ENCODE measurements at regions not wholly inside any gene's neighbourhood (a gene's known extent, or its start where the extent isn't known, plus 50 kb on each side); places are given as distances from the start of the nearest gene placed in this dataset.

DNA sequence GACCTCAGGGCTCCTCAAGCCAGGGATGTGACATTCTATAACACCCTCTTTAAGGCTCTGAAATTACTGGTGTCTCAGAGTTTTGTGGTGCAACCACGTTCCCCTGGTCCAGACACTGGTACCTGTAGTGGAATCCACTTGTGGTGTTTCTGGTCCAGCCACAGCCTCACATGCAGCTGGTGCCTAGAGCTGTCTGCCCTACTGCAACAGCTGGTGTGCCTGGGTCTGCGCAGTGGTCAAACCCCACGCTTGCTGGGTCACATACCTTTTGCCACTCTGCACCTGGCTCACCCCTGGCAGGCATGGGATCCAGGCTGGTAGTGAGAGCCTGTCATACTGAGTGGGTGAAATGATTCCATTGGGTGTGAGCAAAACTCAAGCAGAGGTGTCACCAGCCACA lies 1230.2 kb upstream of the EYS start:
- TF ChIP-seq POLR2A (IDR thresholded peaks at IDR 0.05) (no peak), CTCF (IDR thresholded peaks at IDR 0.05) (no peak)
- Histone ChIP-seq H3K27ac (no peak overlapping the region), H3K9me3 (replicated peaks in 1 of 3) (no peaks in the 10 kb centered on the region), H3K36me3 (replicated peaks in 1 of 2) (no peaks in the 10 kb centered on the region), H3K4me1 (replicated peaks in 1 of 2) (no peaks in the 10 kb centered on the region), H3K4me3 (no peak overlapping the region), H3K27me3 (no peaks in the 10 kb centered on the region)
- 79 to 92% (median 85%) methylated on average over 3 of the region's 3 CpGs for WGBS, 4 donors
- intact Hi-C loops (cut with DNase I) = no loop called here
- no peak for DNase-seq

- H3K4me1 ChIP-seq (replicated peaks in 1 of 2) = no peaks in the 10 kb centered on the region
- no peaks in the 10 kb centered on the region for H3K27me3 ChIP-seq
- intact Hi-C loops (cut with DNase I) = no loop called here
- no peak for TF ChIP-seq CTCF (IDR thresholded peaks at IDR 0.05)
- no peak for TF ChIP-seq POLR2A (IDR thresholded peaks at IDR 0.05)
- no peak overlapping the region for H3K27ac ChIP-seq
- H3K36me3 ChIP-seq (replicated peaks in 1 of 2) = no peaks in the 10 kb centered on the region
- no peak for DNase-seq
- no peak overlapping the region for H3K4me3 ChIP-seq
- 71 to 100% (median 77%) methylated on average over 1 to 3 of the region's 3 CpGs for WGBS, 4 donors
- no peaks in the 10 kb centered on the region for H3K9me3 ChIP-seq (replicated peaks in 1 of 3)
Observed at GRCh38 chr6:66935612-66936011, 1228.6 kb upstream of the EYS start.

DNA sequence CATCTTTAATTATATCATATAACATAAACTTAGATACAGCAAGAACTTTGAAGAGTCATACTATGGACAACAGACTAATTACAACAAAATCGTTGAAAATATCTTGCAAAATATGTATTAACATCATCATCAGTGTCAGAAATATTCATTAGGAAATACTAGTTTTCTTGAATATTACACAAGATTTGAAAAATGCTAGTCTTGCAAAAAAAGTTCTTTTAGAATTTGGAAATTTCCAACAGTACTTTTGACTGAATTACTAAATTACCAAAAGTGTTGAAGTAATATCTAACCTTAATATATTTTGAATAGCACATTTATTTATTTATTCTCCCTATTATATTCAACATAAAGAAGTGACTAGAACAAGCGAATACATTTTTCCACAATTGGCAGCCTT lies 1224.8 kb upstream of the EYS start:
- Histone ChIP-seq H3K4me3 (no peak overlapping the region), H3K27me3 (no peaks in the 10 kb centered on the region), H3K9me3 (replicated peaks in 1 of 3) (no peaks in the 10 kb centered on the region), H3K36me3 (replicated peaks in 1 of 2) (no peaks in the 10 kb centered on the region), H3K27ac (no peak overlapping the region), H3K4me1 (replicated peaks in 1 of 2) (no peaks in the 10 kb centered on the region)
- WGBS, 4 donors = 58 to 67% (median 61%) methylated on average over 2 of the region's 2 CpGs
- intact Hi-C loops (cut with DNase I) = no loop called here
- TF ChIP-seq CTCF (IDR thresholded peaks at IDR 0.05) = no peak
- no peak for TF ChIP-seq POLR2A (IDR thresholded peaks at IDR 0.05)
- DNase-seq = no peak

DNA sequence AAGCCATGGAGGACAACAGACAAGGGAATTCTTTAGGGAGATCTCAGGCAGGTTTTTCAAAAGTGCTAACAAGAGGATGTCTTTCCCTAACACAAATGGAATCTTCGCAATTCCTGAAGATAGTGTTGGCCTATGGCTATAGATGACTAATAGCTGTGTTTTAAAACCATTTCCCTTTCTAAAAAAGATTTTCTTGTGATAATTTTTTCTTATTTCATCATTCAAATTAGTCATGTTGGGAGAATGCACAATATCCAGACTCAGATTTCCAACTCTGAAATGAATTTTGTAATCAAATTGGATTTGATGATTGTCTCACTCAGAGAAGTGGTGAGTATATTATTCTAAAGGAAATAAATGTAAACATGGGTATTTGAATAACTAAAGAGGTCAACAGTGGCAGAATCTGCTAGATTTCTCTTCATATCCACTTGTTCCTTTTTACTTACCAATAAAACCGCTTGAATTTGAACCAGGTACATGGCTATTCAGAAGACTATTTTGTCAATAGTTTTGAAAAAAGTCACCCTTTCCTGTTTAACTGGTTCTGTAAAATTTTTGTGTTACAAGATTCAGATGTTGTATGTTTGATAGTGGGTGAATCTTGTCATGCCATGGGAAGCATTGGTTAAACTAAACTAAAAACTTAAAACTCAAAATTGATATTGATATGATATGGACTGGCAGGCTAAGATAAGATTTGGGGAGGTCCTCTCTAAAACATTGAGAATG lies 1223.7 kb upstream of the EYS start:
- TF ChIP-seq CTCF (IDR thresholded peaks at IDR 0.05) = no peak
- TF ChIP-seq POLR2A (IDR thresholded peaks at IDR 0.05) = no peak
- WGBS, 4 donors = 76 to 84% (median 82%) methylated on average over 2 of the region's 2 CpGs

More for the DNA sequence above, 1223.7 kb upstream of the EYS start:
- no peak overlapping the region for H3K4me3 ChIP-seq
- no peak for DNase-seq
- no peaks in the 10 kb centered on the region for H3K27me3 ChIP-seq
- no peaks in the 10 kb centered on the region for H3K36me3 ChIP-seq (replicated peaks in 1 of 2)
- H3K27ac ChIP-seq = no peak overlapping the region
- intact Hi-C loops (cut with DNase I) = no loop called here
- peaks cover 0 to 8% (median 0%) of the 10 kb centered on the region in 3 donors for H3K9me3 ChIP-seq (replicated peaks in 1 of 3)
- H3K4me1 ChIP-seq (replicated peaks in 1 of 2) = no peaks in the 10 kb centered on the region
